HG02798 (cell line): ENCODE measurements at regions not wholly inside any gene's neighbourhood (a gene's known extent, or its start where the extent isn't known, plus 50 kb on each side); places are given as distances from the start of the nearest gene placed in this dataset.

Experiments used
- ATAC-seq: cut with Tn5 transposase; IDR thresholded peaks from one replicate; pipeline ENCODE4 v1.9.1; 2021; ENCODE audit warnings: mild to moderate bottlenecking; ENCODE audit not compliant: unreplicated experiment, poor library complexity

DNA sequence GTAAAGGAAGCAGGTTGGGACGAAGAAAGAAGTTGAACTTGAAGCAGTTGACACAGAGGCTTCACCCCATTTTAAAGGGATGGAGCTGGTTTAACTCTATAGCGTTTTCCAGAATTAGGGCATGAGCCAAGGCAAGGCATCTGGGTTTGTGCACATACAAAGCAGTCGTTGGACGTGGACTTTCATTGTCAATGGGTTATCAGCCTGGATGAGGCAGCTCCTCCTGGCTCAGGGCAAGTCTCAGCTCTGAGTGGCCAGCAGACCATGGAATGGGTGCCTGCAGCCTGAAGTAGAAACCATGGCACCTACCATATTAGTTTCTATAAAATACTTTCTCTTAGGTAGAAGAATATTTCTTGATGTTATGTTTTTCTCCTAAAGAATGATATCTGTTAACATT is 163.8 kb upstream of the KCNK2 start:
- no peak for ATAC-seq

GRCh38 chr1:214920337-214920736 is 162.2 kb upstream of the KCNK2 start:
- no peak for ATAC-seq

DNA sequence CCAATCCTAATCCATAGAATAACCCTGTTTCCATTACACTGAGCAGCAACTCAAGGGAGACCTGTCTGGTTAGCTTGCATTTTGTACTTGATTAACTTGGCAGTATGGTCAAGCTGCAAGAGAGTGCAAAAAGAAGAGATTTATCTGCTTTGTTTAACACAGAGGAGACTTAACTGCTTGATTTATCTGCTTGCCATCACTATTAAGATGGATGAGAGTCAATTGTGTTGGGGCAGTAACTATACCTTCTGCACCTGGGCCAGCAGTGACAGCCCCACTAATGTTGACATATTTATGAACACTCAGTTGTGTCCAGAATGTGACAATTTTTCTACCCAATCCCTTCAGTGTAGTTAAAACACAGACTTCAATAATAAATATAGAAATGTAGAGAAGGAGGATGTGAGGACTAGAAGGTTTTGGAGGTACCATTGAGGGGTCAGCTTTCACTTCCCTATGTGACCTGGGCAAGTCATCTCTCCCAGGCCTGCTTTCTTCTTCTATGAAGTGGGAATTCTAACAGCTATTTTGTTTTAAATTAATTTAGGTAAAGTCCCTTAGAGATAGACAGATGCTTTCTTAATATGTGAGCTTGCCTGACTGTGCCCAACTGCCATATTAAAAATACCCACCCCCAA is 159.1 kb upstream of the KCNK2 start:
- ATAC-seq = no peak

- ATAC-seq = no peak
These were observed 154.7 kb upstream of the KCNK2 start for GRCh38 chr1:214927796-214928195.

GRCh38 chr1:214928574-214928973 is 154.0 kb upstream of the KCNK2 start:
- ATAC-seq = no peak

DNA sequence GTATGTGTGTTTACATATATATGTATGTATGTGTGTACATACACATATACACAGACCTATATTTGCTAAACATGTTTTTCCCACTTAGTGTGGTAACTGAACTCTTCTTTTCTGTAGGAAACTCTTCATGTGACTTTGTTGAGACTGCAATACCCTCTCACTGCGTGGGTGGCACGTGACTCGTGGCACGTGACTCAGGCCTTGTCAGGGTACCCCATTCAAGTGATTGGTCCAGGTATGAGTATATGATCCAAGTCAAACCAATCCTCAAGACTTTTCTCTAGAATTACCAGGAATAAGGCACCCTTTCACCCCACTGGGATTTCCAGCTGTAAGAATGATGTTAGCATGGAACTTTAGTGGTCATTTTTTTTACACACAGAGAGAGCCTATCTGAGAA is 149.2 kb upstream of the KCNK2 start:
- no peak for ATAC-seq

GRCh38 chr1:214934045-214934444 is 148.5 kb upstream of the KCNK2 start:
- ATAC-seq = no peak

GRCh38 chr1:214935258-214935657 is 147.3 kb upstream of the KCNK2 start:
- no peak for ATAC-seq

GRCh38 chr1:214939180-214939579 is 143.4 kb upstream of the KCNK2 start:
- ATAC-seq = no peak

- no peak for ATAC-seq
These were observed 141.5 kb upstream of the KCNK2 start for GRCh38 chr1:214941061-214941460.

- no peak for ATAC-seq
These were observed 139.5 kb upstream of the KCNK2 start for GRCh38 chr1:214943054-214943453.

- no peak for ATAC-seq
These were observed 135.9 kb upstream of the KCNK2 start for GRCh38 chr1:214946615-214947014.

GRCh38 chr1:214952648-214953047 is 129.9 kb upstream of the KCNK2 start:
- no peak for ATAC-seq

- no peak for ATAC-seq
These were observed 128.5 kb upstream of the KCNK2 start for GRCh38 chr1:214953901-214954616.

DNA sequence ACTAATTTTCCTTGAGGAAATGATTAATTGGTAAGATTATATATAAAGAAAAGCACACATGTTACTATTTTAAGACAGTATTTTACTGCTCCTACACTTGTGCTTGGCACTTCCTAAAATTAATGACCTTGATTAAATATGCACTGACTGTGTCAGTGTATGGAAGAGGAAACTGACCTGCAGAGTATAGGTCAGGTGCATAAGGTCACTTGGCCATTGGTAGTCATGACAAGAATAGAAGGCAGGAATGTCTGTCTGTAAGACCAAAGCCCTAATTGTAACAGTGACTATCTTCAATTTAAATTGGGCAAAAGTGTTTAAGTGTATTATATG is 128.0 kb upstream of the KCNK2 start:
- ATAC-seq = no peak

DNA sequence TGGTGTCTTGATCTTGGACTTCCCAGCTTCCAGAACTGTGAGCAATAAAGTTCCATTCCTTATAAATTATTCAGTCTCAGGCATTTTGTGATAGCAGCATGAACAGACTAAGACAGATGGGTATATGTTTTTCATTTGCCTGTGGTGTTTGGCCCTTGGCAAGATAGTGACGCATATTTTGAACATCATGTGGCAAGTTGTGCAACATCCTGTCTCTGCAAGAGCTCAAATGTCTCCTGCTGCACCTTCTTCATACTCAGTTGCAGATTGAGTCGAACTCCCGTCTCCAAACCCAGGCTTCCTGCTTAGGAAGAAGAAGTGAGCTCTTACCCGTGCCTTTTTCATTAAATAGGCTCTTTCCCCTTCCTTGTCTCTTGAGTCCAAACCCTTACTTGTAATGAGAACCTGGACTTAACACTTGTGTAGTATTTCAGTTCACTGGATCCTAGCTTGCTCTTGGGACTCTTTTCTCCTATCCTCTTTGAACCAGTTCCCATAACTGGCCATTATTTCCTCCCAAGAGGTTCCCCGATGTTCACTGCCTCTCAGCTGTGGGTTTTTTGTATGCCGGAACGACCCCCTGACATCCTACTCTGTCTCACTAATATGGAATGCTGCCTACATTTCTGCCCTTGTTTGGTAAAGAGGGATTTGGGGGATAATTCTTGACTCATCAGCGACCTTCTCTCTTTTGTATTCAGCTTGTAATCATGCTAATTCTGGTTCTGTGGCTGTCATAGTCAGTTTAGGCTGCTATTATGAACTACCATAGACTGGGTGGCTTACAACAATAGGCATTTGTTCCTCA is 125.0 kb upstream of the KCNK2 start:
- ATAC-seq = no peak

GRCh38 chr1:214958486-214958885 is 124.1 kb upstream of the KCNK2 start:
- ATAC-seq = no peak

DNA sequence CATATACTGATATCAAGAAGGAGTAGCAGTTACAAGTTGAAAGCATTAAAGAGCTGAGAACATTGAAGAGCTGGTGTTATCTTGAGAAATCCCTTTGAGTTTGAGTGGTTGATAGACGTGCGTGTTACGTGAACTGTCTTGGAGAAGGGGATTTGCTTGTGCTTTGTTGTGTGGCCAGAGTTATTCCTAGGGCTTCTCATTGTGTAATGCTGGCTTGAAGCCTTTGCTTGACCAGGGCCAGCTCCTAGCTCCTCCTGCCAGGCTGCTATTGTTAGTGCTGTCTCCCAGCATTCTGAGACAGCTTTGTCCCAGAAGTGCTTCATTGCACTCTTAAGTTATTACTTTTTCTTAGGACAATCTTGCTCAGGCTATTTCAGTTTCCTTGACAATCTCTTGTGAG is 116.2 kb upstream of the KCNK2 start:
- ATAC-seq = no peak

DNA sequence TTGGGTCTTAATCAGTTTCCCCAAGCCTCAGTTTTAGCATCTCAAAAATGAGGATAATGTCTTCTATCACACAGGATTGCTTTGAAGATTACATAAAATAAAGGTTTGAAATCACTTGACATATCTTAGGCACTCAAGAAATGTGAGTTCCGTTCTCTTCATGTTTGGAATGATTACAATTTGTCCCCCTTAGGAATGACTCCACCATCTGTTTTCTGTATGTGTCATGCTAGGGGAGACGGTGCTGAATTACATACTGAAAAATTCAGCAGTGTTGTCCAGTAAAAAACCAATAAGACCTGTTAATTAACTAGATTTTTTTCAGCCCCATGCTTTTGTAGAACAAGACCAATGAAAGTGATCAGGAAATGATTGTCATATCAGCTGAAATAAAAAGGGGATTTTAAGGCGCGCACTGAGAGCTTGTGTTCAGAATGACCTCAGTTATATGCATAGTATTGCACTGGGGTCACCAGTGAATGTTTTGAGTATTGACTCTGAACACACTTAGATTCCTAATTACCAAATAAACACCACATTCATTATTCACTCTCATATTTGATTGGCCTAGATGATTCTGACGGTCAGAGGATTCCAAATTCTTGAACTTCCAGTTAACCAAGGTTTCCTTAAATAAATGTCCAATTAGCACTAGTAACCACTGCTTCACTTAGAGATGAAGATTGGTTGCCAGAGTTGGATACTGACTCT is 114.5 kb upstream of the KCNK2 start:
- ATAC-seq = no peak

GRCh38 chr1:214970016-214970415 is 112.5 kb upstream of the KCNK2 start:
- ATAC-seq = no peak

DNA sequence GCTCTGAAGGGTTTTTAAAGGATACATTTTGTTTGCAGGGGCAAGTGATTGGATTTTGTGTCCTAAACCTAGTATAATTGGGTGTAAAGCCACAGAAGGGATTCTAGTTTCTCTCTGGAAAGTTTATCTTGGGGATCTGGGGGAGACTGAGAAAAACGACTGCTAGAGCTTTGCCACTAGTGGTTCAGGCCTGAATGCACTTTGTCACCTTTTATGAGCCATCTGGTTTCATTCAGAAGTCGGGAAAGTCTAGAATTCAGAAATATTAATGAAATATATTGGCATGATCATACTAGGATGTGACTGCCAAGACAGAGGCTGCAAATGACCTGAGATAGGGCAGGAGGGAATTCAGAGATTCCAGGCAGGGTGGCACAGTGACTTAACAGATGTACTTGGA is 111.5 kb upstream of the KCNK2 start:
- ATAC-seq = no peak
